Body of pancreas (tissue), 4 donors: ENCODE measurements at regions not wholly inside any gene's neighbourhood (a gene's known extent, or its start where the extent isn't known, plus 50 kb on each side); places are given as distances from the start of the nearest gene placed in this dataset.

Experiments
- ATAC-seq: fragments of 150-250 bp; one replicate; pipeline ENCODE4 v1.9.1; 2016
- DNase-seq, 4 donors: peaks; one replicate each; pipeline ENCODE4 v3.0.0-alpha.2; 2019
- H3K27ac ChIP-seq, 4 donors: fragments of 200-600 bp; sonication (generic); 1 replicate in 3 of 4; 2 replicates in 1 of 4; pipeline versions ENCODE4 v1.5.1 to v1.6.1; 2016 to 2019; ENCODE audit warnings: mild to moderate bottlenecking in 1 of 4, mixed read lengths in 1 of 4, moderate library complexity in 1 of 4
- H3K27me3 ChIP-seq, 2 donors: fragments of 200-600 bp; sonication (generic); one replicate each; pipeline ENCODE4 v1.6.0; 2016; ENCODE audit warnings: mild to moderate bottlenecking in 1 of 2
- H3K36me3 ChIP-seq, 2 donors: fragments of 200-600 bp; sonication (generic); replicated peaks in 1 of 2; 2 replicates each; pipeline ENCODE4 v1.5.1; 2016; ENCODE audit warnings: low read depth in 2 of 2; ENCODE audit not compliant: insufficient read depth in 1 of 2
- H3K4me1 ChIP-seq: fragments of 200-600 bp; sonication (generic); one replicate; pipeline ENCODE4 v1.6.0; 2016
- H3K4me3 ChIP-seq, 2 donors: fragments of 200-600 bp; sonication (generic); 1 replicate in 1 of 2; 2 replicates in 1 of 2; pipeline ENCODE4 v1.5.1; 2016 to 2019
- H3K9me3 ChIP-seq, 3 donors: fragments of 200-600 bp; sonication (generic); 1 replicate in 2 of 3; 2 replicates in 1 of 3; pipeline ENCODE4 v1.5.1; 2016
- CTCF ChIP-seq, 7 experiments: fragments of 450-650 bp in 4 of 7; fragments of 200-600 bp in 3 of 7; sonication (generic) in 3 of 7; IDR thresholded peaks; one replicate each; pipeline ENCODE4 v1.5.1; 2016 to 2019; ENCODE audit warnings: antibody characterized with exemption in 7 of 7
- POLR2A ChIP-seq, 3 donors: fragments of 450-650 bp; IDR thresholded peaks; one replicate each; pipeline ENCODE4 v1.6.1; 2016; ENCODE audit warnings: antibody characterized with exemption in 3 of 3, mild to moderate bottlenecking in 2 of 3
- WGBS, 2 donors: methylation state at CpG; one replicate each; pipeline ENCODE4 v1.1.5; 2017; 5-methylcytosine and 5-hydroxymethylcytosine counted together
- intact Hi-C: fragments of 100-400 bp; cut with DNase I; formaldehyde crosslinking; loops from one replicate; pipeline ENCODE4 v1.15.1; 2023

- WGBS, 2 donors, result 53 to 55% methylated on average over 9 of the region's 10 CpGs
- no peaks in the 10 kb centered on the region for H3K4me1 ChIP-seq
- no peak overlapping the region for H3K4me3 ChIP-seq
- ATAC-seq, result no peak
- no peak overlapping the region for H3K27ac ChIP-seq
- TF ChIP-seq POLR2A (IDR thresholded peaks at IDR 0.05) (no peak), CTCF (IDR thresholded peaks at IDR 0.05) (no peak)
- intact Hi-C loops, result no loop called here
- DNase-seq, result peak in 1 of 4 donors; percentile 10
- H3K36me3 ChIP-seq, result no peaks in the 10 kb centered on the region
- no peaks in the 10 kb centered on the region for H3K27me3 ChIP-seq
- no peaks in the 10 kb centered on the region for H3K9me3 ChIP-seq
Observed at GRCh38 chr20:60765821-60766403, 486.1 kb upstream of the CDH4 start.

- Histone ChIP-seq H3K36me3 (no peaks in the 10 kb centered on the region), H3K4me1 (no peaks in the 10 kb centered on the region), H3K9me3 (no peaks in the 10 kb centered on the region), H3K27ac (no peak overlapping the region), H3K27me3 (no peaks in the 10 kb centered on the region), H3K4me3 (no peak overlapping the region)
- no peak for DNase-seq
- ATAC-seq, result no peak
- TF ChIP-seq POLR2A (IDR thresholded peaks at IDR 0.05), result no peak
- no peak for TF ChIP-seq CTCF (IDR thresholded peaks at IDR 0.05)
- WGBS, 2 donors, result 86 to 91% methylated on average over 1 of the region's 1 CpG
- intact Hi-C loops, result no loop called here
Observed at GRCh38 chr20:60768216-60768615, 483.8 kb upstream of the CDH4 start.

GRCh38 chr20:60780388-60781025 lies 471.6 kb upstream of the CDH4 start:
- Histone ChIP-seq H3K36me3 (no peaks in the 10 kb centered on the region), H3K27me3 (no peaks in the 10 kb centered on the region), H3K9me3 (peaks cover 0 to 12% (median 0%) of the 10 kb centered on the region in 3 donors), H3K4me3 (no peak overlapping the region), H3K4me1 (no peaks in the 10 kb centered on the region), H3K27ac (no peak overlapping the region)
- TF ChIP-seq CTCF (IDR thresholded peaks at IDR 0.05) (no peak), POLR2A (IDR thresholded peaks at IDR 0.05) (no peak)
- WGBS, 2 donors, result 55 to 59% methylated on average over 6 of the region's 6 CpGs
- DNase-seq, result no peak
- intact Hi-C loops, result no loop called here
- ATAC-seq, result no peak

GRCh38 chr20:60782959-60783625 lies 469.0 kb upstream of the CDH4 start:
- no peaks in the 10 kb centered on the region for H3K4me1 ChIP-seq
- H3K9me3 ChIP-seq, result peaks cover 0 to 12% (median 0%) of the 10 kb centered on the region in 3 donors
- no peak overlapping the region for H3K4me3 ChIP-seq
- DNase-seq, result no peak
- intact Hi-C loops, result no loop called here
- H3K27ac ChIP-seq, result no peak overlapping the region
- no peaks in the 10 kb centered on the region for H3K27me3 ChIP-seq
- ATAC-seq, result no peak
- no peaks in the 10 kb centered on the region for H3K36me3 ChIP-seq
- no peak for TF ChIP-seq CTCF (IDR thresholded peaks at IDR 0.05)
- TF ChIP-seq POLR2A (IDR thresholded peaks at IDR 0.05), result no peak
- 76 to 82% methylated on average over 7 of the region's 7 CpGs for WGBS, 2 donors
